HG03565 (cell line): ENCODE measurements at regions not wholly inside any gene's neighbourhood (a gene's known extent, or its start where the extent isn't known, plus 50 kb on each side); places are given as distances from the start of the nearest gene placed in this dataset.
"Not testable (repeated sequence)": the region's sequence is repeated elsewhere in the genome, so short reads cannot be mapped to it uniquely, and the experiment has no call there.

Experiments used
- ATAC-seq: cut with Tn5 transposase; IDR thresholded peaks from one replicate; pipeline ENCODE4 v1.9.1; 2021; ENCODE audit warnings: mild to moderate bottlenecking, moderate library complexity; ENCODE audit not compliant: unreplicated experiment

DNA sequence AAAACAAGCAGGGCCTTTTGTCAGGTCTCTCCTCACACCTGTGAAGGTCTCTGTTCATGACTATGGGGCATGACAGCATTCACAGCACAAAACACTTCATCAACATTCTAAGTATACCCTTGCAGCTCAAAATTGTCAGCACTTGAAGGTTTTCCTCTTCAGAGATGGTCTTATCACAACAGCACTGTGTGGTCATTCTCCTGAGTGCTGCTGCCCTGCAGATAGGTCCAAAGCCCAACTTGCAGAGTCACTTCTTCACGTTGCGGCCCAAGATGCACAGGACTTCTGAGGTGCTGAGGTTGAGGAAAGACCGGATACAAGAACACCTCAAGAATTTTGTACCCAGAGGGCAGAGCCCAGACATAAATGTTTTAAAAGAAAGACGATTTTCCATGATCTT is 574.5 kb downstream of the UQCRFS1 start:
- no peak for ATAC-seq

GRCh38 chr19:28636706-28637105 is 576.2 kb downstream of the UQCRFS1 start:
- ATAC-seq = no peak

GRCh38 chr19:28636016-28636629 is 576.8 kb downstream of the UQCRFS1 start:
- ATAC-seq = no peak

DNA sequence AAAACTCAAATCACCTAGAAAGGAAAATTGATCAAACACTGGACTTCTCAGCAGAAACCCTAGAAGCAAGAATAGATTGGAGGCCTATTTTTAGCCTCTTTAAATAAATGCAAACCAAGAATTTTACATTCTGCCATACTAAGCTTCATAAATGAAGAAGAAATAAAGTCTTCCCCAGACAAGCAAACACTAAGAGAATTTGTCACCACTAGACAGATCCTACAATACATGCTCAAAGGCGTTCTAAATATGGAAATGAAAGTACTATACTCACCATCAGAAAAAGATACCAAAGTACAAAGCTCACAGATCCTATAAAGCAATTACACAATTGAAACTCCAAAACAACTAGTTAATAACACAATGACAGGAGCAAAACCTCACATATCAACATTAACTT is 578.1 kb downstream of the UQCRFS1 start:
- no peak for ATAC-seq

DNA sequence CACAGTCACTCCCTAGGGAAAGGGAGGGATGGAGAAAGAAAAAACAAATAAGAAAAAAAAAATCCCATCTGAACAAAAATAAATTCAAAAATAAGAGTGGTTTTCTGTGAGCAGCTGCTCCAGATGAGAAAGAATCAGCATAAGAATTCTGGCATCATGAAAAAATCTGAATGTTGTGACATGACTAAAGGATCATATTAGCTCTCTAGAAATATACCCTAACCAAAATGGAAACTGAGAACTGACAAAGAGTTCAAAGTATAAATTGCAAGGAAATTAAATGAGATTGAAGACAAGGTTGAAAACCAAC is 579.0 kb downstream of the UQCRFS1 start:
- ATAC-seq = no peak

DNA sequence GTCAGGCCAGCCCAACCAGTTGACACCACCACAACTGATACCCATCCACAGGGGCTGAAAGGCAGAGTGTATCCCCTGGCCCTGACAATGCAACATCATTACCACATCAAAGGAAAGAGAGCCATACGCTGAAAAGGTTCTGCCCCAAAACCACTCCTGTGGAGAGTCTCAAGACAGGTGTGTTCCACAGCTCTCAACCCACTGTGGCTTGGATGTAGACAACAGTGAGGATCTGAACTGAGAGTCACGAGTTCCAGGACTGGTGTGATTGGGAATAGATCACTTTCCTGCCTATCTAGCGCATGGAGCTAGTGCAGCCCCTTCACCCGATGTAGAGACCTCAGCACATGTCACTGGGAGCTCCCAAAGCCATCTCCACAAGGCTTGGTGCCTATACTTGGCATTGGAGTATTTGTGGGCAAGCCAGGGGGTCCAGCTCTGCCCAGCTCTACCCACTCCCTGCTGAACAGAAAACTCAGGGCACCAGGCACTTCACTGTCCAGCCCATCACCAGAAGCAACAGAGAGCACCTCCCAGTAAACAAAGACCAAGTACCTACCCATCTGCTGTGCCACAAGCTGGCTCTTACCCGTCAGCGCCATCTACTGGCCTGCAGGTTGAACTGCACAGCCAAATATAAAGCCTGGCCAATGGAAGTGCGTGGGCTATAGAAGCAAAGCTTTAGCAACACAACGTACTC is 579.5 kb downstream of the UQCRFS1 start:
- ATAC-seq = no peak

GRCh38 chr19:28632371-28633080 is 580.4 kb downstream of the UQCRFS1 start:
- ATAC-seq = no peak

- ATAC-seq = no peak
These were observed 581.0 kb downstream of the UQCRFS1 start for GRCh38 chr19:28631961-28632360.

DNA sequence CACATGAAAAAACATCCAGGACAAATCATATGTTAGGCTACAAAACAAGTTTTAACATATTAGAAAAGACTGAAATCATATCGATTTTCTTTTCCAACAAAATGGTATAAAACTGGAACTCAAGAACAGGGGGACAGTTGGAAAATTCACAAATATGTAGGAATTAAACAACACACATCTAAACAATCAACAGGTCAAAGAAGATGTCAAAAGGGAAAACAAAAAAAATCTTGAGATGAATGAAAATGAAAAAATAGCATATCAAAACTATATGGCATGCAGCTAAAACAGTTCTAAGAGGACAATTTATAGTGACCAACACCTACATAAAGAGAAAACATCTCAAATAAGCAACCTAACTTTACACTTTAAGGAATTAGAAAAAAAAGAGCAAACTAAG is 585.3 kb downstream of the UQCRFS1 start:
- ATAC-seq = no peak

DNA sequence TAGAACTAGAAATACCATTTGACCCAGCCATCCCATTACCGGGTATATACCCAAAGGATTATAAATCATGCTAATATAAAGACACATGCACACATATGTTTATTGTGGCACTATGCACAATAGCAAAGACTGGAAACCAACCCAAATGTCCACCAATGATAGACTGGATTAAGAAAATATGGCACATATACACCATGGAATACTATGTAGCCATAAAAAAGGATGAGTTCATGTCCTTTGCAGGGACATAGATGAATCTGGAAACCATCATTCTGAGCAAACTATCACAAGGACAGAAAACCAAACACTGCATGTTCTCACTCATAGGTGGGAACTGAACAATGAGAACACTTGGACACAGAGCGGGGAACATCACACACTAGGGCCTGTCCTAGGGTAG is 586.5 kb downstream of the UQCRFS1 start:
- ATAC-seq = not testable (repeated sequence)

DNA sequence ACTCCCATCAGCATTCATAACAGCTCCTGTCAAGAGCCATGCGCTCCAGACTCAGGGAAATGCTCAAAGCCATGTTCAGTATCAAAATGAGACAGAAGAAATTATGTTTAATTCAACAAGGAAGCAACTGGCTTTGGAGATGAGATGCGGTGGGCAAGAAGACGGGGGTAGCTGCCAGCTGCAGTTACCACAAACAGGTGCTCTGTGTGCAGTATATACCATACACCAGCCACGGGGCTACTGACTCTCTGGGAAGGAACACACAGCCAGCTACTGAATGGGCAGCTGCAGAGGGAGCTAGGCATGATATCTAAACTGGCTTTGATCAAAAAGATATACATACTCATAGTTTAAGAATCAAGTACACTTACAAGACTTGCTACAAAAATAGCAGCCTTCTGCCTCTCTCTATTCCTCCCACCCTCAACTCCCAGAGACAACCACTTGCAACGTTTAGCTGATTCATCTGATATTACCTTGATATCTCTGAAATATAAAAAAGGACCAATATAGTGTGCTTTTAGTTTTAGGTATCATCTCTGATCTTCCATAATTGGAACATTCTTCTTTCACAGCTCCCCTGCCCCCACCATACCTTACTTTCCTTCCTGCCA is 593.0 kb downstream of the UQCRFS1 start:
- ATAC-seq = no peak

DNA sequence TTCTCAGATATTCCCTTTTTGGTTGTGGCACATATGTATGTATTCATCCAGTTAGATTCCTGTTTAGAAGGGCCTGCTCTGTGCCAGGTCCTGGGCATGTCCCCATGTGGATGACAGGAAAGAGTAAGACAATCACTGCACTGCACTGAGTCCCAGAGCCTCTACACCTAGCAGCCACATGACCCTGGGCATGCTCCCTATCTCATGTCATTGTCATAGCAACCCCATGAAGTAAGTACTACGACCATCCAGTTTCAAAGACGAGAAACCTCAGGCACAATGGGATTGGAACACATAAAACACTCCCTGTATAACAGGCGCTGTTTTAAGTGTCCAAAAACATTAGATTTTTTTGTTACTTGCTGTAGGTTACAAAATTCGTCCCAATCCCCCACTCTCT is 594.4 kb downstream of the UQCRFS1 start:
- no peak for ATAC-seq

- no peak for ATAC-seq
These were observed 597.0 kb downstream of the UQCRFS1 start for GRCh38 chr19:28615966-28616365.

- ATAC-seq = no peak
These were observed 597.4 kb downstream of the UQCRFS1 start for GRCh38 chr19:28615546-28615916.

DNA sequence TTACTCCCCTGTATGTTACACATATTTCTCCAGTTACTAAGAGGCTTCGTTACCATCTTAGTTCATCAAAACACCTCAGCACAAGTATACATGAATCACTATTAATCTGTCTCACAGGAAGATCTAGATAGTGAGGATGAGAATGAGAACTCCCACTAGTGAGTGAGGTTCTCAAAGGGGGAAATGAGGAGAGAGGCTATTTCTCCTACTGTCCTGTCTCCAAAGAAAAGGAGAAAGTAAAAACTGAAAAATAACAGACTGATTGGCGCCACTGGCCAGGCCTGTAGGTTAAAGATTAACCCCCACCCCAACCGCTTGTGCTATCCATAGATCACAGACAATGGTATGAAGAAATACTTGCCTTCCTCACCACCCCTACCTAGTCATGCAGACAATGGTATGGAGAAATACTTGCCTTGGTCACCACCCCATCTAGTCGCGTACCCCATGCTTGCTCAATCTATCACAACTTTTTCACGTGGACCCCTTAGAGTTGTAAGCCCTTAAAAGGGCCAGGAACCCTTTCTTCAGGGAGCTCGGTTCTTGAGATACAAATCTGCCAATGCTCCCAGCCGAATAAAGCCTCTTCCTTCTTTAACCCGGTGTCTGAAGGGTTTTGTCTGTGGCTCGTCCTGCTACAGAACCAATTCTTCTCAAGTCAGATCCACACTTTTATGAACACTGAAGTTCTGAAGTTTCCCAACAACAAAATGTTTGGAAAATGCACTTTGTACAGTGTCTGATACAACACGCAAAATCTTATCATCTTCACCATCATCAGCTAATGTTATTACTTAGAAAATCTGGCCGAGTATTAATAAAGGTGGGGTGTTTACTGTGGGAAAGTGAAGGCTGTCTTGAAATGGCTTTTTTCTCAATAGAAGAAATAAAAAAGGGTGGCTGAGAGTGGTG is 598.1 kb downstream of the UQCRFS1 start:
- ATAC-seq = no peak

DNA sequence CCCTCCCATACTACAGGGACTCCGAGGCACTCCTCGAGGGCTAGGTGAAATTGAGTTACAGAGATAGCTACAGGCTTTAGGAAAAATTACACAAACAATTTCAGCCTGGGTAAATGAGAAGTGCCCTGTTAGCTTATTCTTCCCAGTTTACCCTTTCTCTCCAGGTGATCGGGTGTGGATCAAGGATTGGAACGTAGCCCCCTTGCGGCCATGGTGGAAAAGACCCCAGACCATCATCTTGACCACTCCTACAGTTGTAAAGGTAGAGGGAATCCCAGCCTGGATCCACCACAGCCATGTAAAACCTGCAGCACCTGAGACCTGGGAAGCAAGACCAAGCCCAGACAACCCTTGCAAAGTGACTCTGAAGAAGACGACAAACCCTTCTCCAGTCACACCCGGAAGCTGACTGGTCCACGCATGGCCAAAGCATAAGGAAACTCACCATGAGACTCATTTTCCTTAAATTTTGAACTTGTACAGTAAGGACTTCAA is 600.6 kb downstream of the UQCRFS1 start:
- no peak for ATAC-seq

DNA sequence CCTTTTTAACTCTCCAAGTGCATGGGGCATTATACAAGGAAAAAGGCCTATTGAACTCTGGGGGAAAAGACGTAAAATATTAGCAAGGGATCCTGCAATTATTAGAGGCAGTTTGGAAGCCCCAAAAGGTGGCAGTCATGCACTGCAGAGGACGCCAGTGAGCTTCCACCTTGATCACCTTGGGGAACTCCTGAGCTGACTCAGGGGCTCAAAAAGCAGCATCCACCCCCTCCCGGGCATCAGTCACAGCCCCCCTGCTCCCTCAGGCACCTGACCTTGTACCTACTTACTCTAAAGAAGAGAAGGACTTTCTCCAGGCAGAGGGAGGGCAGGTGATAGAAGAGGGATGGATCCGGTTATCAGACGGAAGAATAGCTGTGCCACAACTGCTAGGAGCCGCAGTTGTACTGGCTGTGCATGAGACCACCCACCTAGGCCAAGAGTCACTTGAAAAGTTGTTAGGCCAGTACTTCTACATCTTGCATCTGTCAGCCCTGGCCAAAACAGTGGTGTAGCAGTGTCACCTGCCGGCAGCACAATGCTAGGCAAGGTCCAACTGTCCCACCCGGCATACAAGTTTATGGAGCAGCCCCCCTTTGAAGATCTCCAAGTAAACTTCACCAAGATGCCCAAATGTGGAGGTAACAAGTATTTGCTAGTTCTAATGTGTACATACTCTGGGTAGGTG is 601.6 kb downstream of the UQCRFS1 start:
- not testable (repeated sequence) for ATAC-seq

DNA sequence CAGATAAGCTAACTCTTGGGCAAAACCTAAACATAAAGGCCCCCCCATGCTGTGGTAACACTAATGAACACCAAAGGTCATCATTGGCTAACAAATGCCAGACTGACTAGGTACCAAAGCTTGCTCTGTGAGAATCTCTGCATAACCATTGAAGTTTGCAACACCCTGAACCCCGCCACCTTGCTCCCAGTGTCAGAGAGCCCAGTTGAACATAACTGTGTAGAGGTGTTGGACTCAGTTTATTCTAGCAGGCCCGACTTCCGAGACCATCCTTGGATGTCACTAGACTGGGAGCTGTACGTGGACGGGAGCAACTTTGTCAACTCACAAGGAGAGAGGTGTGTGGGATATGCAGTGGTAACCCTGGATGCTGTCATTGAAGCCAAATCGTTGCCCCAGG is 602.2 kb downstream of the UQCRFS1 start:
- ATAC-seq = no peak

DNA sequence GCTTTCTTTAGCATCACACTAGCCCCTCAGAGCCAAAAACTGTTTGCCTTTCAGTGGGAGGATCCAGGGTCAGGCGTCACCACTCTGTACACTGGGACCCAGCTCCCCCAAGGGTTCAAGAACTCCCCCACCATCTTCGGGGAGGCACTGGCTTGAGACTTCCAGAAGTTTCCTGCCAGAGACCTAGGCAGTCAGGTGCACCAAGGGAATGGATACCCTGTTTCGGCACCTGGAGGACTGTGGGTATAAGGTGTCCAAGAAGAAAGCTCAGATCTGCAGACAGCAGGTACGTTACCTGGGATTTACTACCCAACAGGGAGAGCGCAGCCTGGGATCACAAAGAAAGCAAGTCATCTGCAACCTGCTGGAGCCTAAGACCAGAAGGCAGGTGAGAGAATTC is 603.0 kb downstream of the UQCRFS1 start:
- ATAC-seq = no peak

DNA sequence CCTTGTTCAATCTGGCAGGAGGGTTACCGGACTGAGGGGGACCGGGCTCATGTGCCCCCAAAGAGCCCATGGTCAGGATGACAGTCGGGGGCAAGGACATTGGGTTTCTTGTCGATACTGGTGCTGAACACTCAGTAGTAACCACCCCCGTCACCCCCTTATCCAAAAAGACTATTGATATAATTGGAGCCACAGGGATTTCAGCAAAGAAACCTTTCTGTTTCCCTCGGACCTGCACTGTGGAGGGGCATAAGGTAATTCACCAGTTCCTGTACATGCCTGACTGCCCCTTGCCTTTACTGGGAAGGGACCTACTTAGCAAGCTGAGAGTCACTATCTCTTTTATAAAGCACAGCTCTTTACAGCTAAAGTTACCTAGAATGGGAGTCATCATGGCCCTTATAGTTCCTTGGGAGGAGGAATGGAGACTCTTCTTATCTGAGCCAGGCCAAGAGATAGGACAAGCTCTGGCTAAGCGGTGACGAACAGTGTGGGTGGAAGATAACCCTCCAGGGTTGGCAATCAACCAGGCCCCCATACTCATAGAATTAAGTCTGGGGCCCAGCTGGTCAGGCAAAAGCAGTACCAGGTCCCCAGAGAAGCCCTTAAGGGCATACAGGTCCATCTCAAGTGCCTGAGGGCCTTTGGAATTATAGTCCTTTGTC is 603.7 kb downstream of the UQCRFS1 start:
- no peak for ATAC-seq
